GM06990 (cell line): ENCODE measurements at regions not wholly inside any gene's neighbourhood (a gene's known extent, or its start where the extent isn't known, plus 50 kb on each side); places are given as distances from the start of the nearest gene placed in this dataset.

Experiments used
- DNase-seq: peaks from one replicate; pipeline ENCODE4 v3.0.0-alpha.2; 2011; ENCODE audit not compliant: insufficient read length; ENCODE audit errors: extremely low read depth
- H3K27me3 ChIP-seq: replicated peaks from 2 replicates; pipeline ENCODE4 v1.6.0; 2011; ENCODE audit warnings: low read length; ENCODE audit not compliant: control insufficient read depth, insufficient read depth
- H3K36me3 ChIP-seq: 2 replicates; pipeline ENCODE4 v1.5.1; 2011; ENCODE audit warnings: low read length; ENCODE audit not compliant: control insufficient read depth, insufficient read depth
- H3K4me3 ChIP-seq: replicated peaks from 2 replicates; pipeline ENCODE4 v1.5.1; 2011; ENCODE audit warnings: low read depth, mild to moderate bottlenecking, control low read depth, low read length
- CTCF ChIP-seq: IDR thresholded peaks from 2 replicates; pipeline ENCODE4 v1.5.1; 2011; ENCODE audit warnings: low read length, control low read depth, mild to moderate bottlenecking, inconsistent platforms; ENCODE audit not compliant: insufficient read depth, poor library complexity, severe bottlenecking

- TF ChIP-seq CTCF = no peak
These were observed 359.5 kb upstream of the ADAMTS16 start for GRCh38 chr5:4780633-4781032.

GRCh38 chr5:4781299-4781698, 358.8 kb upstream of the ADAMTS16 start:
- Histone ChIP-seq H3K4me3 (no peak overlapping the region), H3K27me3 (no peaks in the 10 kb centered on the region), H3K36me3 (no peaks in the 10 kb centered on the region)
- DNase-seq = no peak
- no peak for TF ChIP-seq CTCF

More at GRCh38 chr5:4780633-4781032, 359.5 kb upstream of the ADAMTS16 start:
- H3K4me3 ChIP-seq = no peak overlapping the region
- no peaks in the 10 kb centered on the region for H3K27me3 ChIP-seq
- DNase-seq = no peak
- H3K36me3 ChIP-seq = no peaks in the 10 kb centered on the region

- Histone ChIP-seq H3K4me3 (no peak overlapping the region), H3K27me3 (no peaks in the 10 kb centered on the region), H3K36me3 (no peaks in the 10 kb centered on the region)
- no peak for TF ChIP-seq CTCF
- no peak for DNase-seq
These were observed 354.2 kb upstream of the ADAMTS16 start for GRCh38 chr5:4785971-4786370.

- Histone ChIP-seq H3K4me3 (no peak overlapping the region), H3K27me3 (no peaks in the 10 kb centered on the region), H3K36me3 (no peaks in the 10 kb centered on the region)
- TF ChIP-seq CTCF = no peak
- no peak for DNase-seq
These were observed 342.7 kb upstream of the ADAMTS16 start for GRCh38 chr5:4797445-4797844.

- no peak for DNase-seq
- Histone ChIP-seq H3K27me3 (no peaks in the 10 kb centered on the region), H3K36me3 (no peaks in the 10 kb centered on the region), H3K4me3 (no peak overlapping the region)
- no peak for TF ChIP-seq CTCF
These were observed 338.1 kb upstream of the ADAMTS16 start for GRCh38 chr5:4802044-4802443.

- no peaks in the 10 kb centered on the region for H3K27me3 ChIP-seq
- TF ChIP-seq CTCF = no peak
- H3K36me3 ChIP-seq = no peaks in the 10 kb centered on the region
- H3K4me3 ChIP-seq = no peak overlapping the region
- no peak for DNase-seq
These were observed 335.3 kb upstream of the ADAMTS16 start for GRCh38 chr5:4804691-4805360.
